H7 (cell line): ENCODE measurements at regions not wholly inside any gene's neighbourhood (a gene's known extent, or its start where the extent isn't known, plus 50 kb on each side); places are given as distances from the start of the nearest gene placed in this dataset.

Source experiments
- DNase-seq: peaks from one replicate; pipeline ENCODE4 v3.0.0; 2012
- H3K27me3 ChIP-seq: 2 replicates; pipeline ENCODE4 v1.6.0; 2011; ENCODE audit warnings: mild to moderate bottlenecking, low read length; ENCODE audit not compliant: control insufficient read depth, insufficient read depth
- H3K36me3 ChIP-seq: replicated peaks from 2 replicates; pipeline ENCODE4 v1.5.1; 2011; ENCODE audit warnings: low read length; ENCODE audit not compliant: control insufficient read depth, insufficient read depth
- H3K4me3 ChIP-seq: 2 replicates; pipeline ENCODE4 v1.5.1; 2011; ENCODE audit warnings: low read depth, mild to moderate bottlenecking, control low read depth, low read length, moderate library complexity; ENCODE audit not compliant: insufficient read depth

DNA sequence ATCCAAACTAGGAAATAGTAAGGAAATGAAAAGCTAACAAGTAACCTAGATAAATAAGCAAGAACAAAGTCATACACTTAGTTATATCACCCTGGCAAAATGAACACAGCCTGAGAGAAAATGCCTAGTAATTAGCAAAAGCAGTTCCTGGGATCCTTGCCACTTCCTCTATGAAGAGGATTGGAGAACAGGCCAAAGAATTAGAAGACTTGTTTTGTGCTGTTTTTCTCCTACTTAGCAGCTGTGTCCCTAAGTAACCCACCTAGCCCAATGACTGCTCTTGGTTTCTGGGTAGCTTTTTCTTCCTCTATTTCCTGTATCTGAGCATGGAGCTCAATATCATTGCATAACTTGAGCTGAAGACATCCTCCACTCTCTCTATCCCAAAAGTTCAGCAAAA is 713.9 kb downstream of the ETS1 start:
- no peak for DNase-seq
- no peaks in the 10 kb centered on the region for H3K27me3 ChIP-seq
- no peak overlapping the region for H3K4me3 ChIP-seq
- no peaks in the 10 kb centered on the region for H3K36me3 ChIP-seq

DNA sequence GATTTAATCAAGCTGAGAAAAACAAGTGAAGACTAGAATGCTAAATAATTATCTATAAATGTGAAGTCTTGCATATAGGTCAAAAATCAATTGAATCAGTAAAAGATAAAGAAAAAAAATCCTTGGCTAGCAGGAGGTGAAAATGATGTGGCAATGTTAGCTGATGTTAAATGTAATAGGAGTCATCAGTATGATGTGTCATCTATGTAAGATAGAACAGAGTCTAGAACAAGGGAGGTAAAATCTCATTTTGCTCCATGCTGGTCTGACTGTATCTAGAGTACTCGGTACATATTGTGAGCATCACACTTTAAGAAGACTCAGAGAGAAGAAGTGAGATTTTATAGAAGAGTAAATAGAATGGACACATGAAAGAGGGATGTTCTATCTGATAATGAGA is 721.2 kb downstream of the ETS1 start:
- no peaks in the 10 kb centered on the region for H3K36me3 ChIP-seq
- no peaks in the 10 kb centered on the region for H3K27me3 ChIP-seq
- no peak overlapping the region for H3K4me3 ChIP-seq
- no peak for DNase-seq

GRCh38 chr11:127864861-127865260 is 722.5 kb downstream of the ETS1 start:
- Histone ChIP-seq H3K36me3 (no peaks in the 10 kb centered on the region), H3K27me3 (no peaks in the 10 kb centered on the region), H3K4me3 (no peak overlapping the region)
- DNase-seq: no peak

DNA sequence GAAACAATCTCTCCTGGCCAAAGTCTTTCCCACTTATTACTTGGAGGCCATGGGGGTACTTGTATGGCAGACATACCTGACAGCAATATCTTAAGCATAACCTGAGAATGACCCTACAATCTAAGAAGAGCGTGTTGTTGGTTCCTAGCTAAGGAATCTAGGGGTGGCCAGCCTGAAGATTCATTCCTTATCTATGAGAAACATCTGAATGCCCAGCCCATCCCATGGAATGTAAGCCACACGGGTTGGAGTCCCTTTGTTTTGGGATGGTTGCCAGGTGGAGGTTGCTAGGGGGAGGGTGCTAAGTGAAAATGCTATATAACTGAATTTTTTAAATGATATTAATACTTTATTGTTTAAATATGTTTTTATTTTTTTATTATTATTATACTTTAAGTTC is 725.0 kb downstream of the ETS1 start:
- no peaks in the 10 kb centered on the region for H3K27me3 ChIP-seq
- H3K36me3 ChIP-seq: no peaks in the 10 kb centered on the region
- DNase-seq: no peak
- no peak overlapping the region for H3K4me3 ChIP-seq

- no peak overlapping the region for H3K4me3 ChIP-seq
- H3K27me3 ChIP-seq: no peaks in the 10 kb centered on the region
- H3K36me3 ChIP-seq: no peaks in the 10 kb centered on the region
- DNase-seq: no peak
Measured at GRCh38 chr11:127859941-127860354, 727.4 kb downstream of the ETS1 start.

DNA sequence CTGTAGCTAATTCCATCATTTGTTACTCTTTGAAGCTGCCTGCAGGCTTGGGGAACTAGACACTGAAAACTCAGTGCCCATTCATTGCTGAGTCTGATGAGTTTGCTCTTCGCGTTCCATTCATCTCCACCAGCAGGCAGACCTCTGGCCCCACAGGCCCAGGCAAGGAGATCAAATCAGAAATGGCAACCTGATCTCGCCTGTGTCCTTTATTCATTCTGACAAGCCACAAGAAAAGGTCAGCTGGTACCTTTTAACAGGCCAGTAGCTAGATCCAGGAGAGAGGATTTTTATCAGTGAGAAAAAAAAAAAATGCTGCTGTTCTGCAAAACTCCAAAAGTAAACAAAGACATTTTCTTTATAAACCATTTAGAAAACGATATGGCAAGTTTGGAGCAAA is 742.5 kb downstream of the ETS1 start:
- no peaks in the 10 kb centered on the region for H3K36me3 ChIP-seq
- H3K4me3 ChIP-seq: no peak overlapping the region
- H3K27me3 ChIP-seq: no peaks in the 10 kb centered on the region
- DNase-seq: no peak

GRCh38 chr11:127843483-127844396 is 743.6 kb downstream of the ETS1 start:
- no peak overlapping the region for H3K4me3 ChIP-seq
- DNase-seq: peak; percentile 55
- H3K36me3 ChIP-seq: no peaks in the 10 kb centered on the region
- no peaks in the 10 kb centered on the region for H3K27me3 ChIP-seq

GRCh38 chr11:127825183-127825582 is 762.2 kb downstream of the ETS1 start:
- Histone ChIP-seq H3K27me3 (no peaks in the 10 kb centered on the region), H3K4me3 (no peak overlapping the region), H3K36me3 (no peaks in the 10 kb centered on the region)
- no peak for DNase-seq

GRCh38 chr11:127818625-127819024 is 768.7 kb downstream of the ETS1 start:
- no peak for DNase-seq
- no peak overlapping the region for H3K4me3 ChIP-seq
- H3K27me3 ChIP-seq: no peaks in the 10 kb centered on the region
- H3K36me3 ChIP-seq: no peaks in the 10 kb centered on the region

GRCh38 chr11:127816962-127817361 is 770.4 kb downstream of the ETS1 start:
- Histone ChIP-seq H3K27me3 (no peaks in the 10 kb centered on the region), H3K4me3 (no peak overlapping the region), H3K36me3 (no peaks in the 10 kb centered on the region)
- DNase-seq: no peak

- Histone ChIP-seq H3K27me3 (no peaks in the 10 kb centered on the region), H3K4me3 (no peak overlapping the region), H3K36me3 (no peaks in the 10 kb centered on the region)
- DNase-seq: no peak
Measured at GRCh38 chr11:127815331-127815730, 772.0 kb downstream of the ETS1 start.

- no peak for DNase-seq
Measured at GRCh38 chr11:127806501-127806900, 780.9 kb downstream of the ETS1 start.

DNA sequence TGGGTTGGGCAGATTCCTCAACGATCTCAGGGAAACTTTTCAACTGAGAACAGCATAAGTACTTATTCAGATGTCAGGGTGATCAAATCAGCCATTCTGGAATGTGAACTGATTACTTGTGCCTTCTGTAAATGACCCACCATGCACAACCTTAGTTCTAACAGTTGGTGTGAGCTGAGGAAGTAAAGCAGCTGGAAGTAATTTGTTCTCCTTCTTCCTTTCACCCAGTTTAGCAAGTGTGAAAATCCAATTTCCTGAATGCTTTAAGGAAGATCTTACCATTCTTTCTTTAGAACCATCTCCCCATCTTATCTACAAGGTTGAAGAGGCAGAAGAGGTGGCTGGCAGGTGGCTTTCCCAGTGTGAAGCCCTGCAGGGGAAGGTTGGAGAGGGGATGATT is 781.6 kb downstream of the ETS1 start:
- no peak for DNase-seq
- Histone ChIP-seq H3K36me3 (no peaks in the 10 kb centered on the region), H3K4me3 (no peak overlapping the region), H3K27me3 (no peaks in the 10 kb centered on the region)

More at GRCh38 chr11:127806501-127806900, 780.9 kb downstream of the ETS1 start:
- Histone ChIP-seq H3K36me3 (no peaks in the 10 kb centered on the region), H3K27me3 (no peaks in the 10 kb centered on the region), H3K4me3 (no peak overlapping the region)

GRCh38 chr11:127804747-127805400 is 782.5 kb downstream of the ETS1 start:
- no peak for DNase-seq
- Histone ChIP-seq H3K4me3 (no peak overlapping the region), H3K36me3 (no peaks in the 10 kb centered on the region), H3K27me3 (no peaks in the 10 kb centered on the region)

DNA sequence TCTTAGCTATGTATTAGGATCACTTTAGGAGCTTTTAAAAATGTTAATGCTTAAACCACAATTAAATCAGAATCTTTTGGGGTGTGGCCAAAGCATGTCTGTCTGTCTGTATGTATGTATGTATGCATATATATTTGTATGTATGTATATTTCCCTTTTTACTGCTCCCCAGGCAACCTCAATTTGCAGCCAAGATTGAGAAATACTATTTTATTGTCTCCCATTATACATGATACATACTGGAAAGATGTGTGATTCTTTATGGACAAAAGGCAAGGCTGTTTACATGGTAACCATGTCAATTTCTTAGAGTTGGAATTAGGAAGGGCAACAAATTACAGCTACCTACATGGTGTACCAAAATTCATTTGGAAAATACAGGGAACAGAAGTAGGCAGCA is 783.6 kb downstream of the ETS1 start:
- no peaks in the 10 kb centered on the region for H3K27me3 ChIP-seq
- no peak for DNase-seq
- no peak overlapping the region for H3K4me3 ChIP-seq
- H3K36me3 ChIP-seq: no peaks in the 10 kb centered on the region
